ENCODE measurements at regions not wholly inside any gene's neighbourhood (a gene's known extent, or its start where the extent isn't known, plus 50 kb on each side); places are given as distances from the start of the nearest gene placed in this dataset.
A peak's percentile ranks its signal among the peaks of the same experiment; 100 is the strongest.
"Not testable (repeated sequence)": the region's sequence is repeated elsewhere in the genome, so short reads cannot be mapped to it uniquely, and the experiment has no call there.

DNA sequence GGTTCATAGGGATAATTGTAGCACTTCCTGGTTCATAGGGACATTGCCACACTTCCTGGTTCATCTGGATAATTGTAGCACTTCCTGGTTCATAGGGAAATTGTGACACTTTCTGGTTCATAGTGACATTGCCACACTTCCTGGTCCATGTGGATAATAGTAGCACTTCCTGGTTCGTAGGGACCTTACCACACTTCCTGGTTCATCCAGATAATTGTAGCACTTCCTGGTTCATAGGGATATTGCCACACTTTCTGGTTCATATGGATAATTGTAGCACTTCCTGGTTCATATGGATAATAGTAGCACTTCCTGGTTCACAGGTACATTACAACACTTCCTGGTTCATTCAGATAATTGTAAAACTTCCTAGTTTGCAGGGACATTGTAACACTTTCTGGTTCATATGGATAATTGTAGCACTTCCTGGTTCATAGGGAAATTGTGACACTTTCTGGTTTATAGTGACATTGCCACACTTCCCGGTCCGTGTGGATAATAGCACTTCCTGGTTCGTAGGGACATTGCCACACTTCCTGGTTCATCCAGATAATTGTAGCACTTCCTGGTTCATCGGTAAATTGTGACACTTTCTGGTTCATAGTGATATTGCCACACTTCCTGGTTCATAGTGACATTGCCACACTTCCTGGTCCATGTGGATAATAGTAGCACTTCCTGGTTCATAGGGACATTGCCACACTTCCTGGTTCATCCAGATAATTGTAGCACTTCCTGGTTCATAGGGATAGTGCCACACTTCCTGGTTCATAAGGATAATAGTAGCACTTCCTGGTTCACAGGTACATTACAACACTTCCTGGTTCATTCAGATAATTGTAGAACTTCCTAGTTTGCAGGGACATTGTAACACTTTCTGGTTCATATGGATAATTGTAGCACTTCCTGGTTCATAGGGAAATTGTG lies 60.8 kb upstream of the CD99 start:
- not testable (repeated sequence) for DNase-seq

DNA sequence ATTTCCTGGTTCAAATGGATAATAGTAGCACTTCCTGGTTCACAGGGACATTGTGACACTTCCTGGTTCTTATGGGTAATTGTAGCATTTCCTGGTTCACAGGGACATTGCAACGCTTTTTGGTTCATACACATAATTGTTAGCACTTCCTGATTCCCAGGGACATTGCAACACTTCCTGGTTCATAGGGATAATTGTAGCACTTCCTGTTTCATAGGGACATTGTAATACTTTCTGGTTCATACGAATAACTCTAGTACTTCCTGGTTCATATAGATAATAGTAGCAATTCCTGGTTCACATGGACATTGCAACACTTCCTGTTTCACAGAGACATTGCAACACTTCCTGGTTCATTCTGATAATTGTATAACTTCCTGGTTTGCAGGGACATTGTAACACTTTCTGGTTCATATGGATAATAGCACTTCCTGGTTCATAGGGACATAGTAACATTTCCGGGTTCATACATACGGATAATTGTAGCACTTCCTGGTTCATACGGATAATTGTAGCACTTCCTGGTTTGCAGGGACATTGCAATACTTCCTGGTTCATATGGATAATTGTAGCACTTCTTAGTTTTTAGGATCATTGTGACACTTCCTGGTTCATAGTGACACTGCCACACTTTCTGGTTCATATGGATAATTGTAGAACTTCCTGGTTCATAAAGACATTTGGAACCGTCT lies 61.6 kb upstream of the CD99 start:
- no peak for TF ChIP-seq CTCF (IDR thresholded peaks at IDR 0.05)
- Histone ChIP-seq H3K27ac (peak overlapping the region; percentile 71), H3K9me3 (no peaks in the 10 kb centered on the region), H3K36me3 (no peaks in the 10 kb centered on the region), H3K9ac (ENCODE audit: low read depth in 2 of 2, low read length in 2 of 2) (no peak overlapping the region), H3K4me3 (no peak overlapping the region), H3K4me1 (no peaks in the 10 kb centered on the region), H3K27me3 (no peaks in the 10 kb centered on the region)
- DNase-seq = no peak
- intact Hi-C loops (cut with DNase I) = no loop called here

More for the DNA sequence above, 60.8 kb upstream of the CD99 start:
- H3K4me3 ChIP-seq; intact Hi-C loops (cut with DNase I); H3K9ac ChIP-seq (ENCODE audit: low read depth in 2 of 2, low read length in 2 of 2); H3K36me3 ChIP-seq; H3K27me3 ChIP-seq; H3K4me1 ChIP-seq; H3K9me3 ChIP-seq: not testable (repeated sequence)
- H3K27ac ChIP-seq = peak overlapping the region; percentile 71

- Histone ChIP-seq H3K27ac (peak overlapping the region; percentile 71), H3K27me3 (no peaks in the 10 kb centered on the region), H3K9me3 (no peaks in the 10 kb centered on the region), H3K4me3 (no peak overlapping the region), H3K36me3 (no peaks in the 10 kb centered on the region), H3K9ac (ENCODE audit: low read depth in 2 of 2, low read length in 2 of 2) (no peak overlapping the region), H3K4me1 (no peaks in the 10 kb centered on the region)
- DNase-seq = no peak
- no peak for TF ChIP-seq CTCF (IDR thresholded peaks at IDR 0.05)
- intact Hi-C loops (cut with DNase I) = no loop called here
These were observed 62.3 kb upstream of the CD99 start for GRCh38 chrX:2628751-2629315.

- H3K27ac ChIP-seq = no peak overlapping the region
- no peaks in the 10 kb centered on the region for H3K9me3 ChIP-seq
- no peaks in the 10 kb centered on the region for H3K4me1 ChIP-seq
- H3K27me3 ChIP-seq = no peaks in the 10 kb centered on the region
- intact Hi-C loops (cut with DNase I) = no loop called here
- H3K4me3 ChIP-seq = no peak overlapping the region
- peak; percentile 31 for TF ChIP-seq CTCF (IDR thresholded peaks at IDR 0.05)
- no peaks in the 10 kb centered on the region for H3K36me3 ChIP-seq
- H3K9ac ChIP-seq (ENCODE audit: low read depth in 2 of 2, low read length in 2 of 2) = no peak overlapping the region
- DNase-seq = peak; percentile 7
These were observed 63.7 kb upstream of the CD99 start for GRCh38 chrX:2627272-2627867.

GRCh38 chrX:2626750-2627149 lies 64.3 kb upstream of the CD99 start:
- Histone ChIP-seq H3K27me3 (no peaks in the 10 kb centered on the region), H3K27ac (no peak overlapping the region), H3K36me3 (no peaks in the 10 kb centered on the region), H3K9ac (ENCODE audit: low read depth in 2 of 2, low read length in 2 of 2) (no peak overlapping the region), H3K4me1 (no peaks in the 10 kb centered on the region), H3K4me3 (no peak overlapping the region), H3K9me3 (no peaks in the 10 kb centered on the region)
- DNase-seq = no peak
- TF ChIP-seq CTCF (IDR thresholded peaks at IDR 0.05) = no peak
- intact Hi-C loops (cut with DNase I) = no loop called here
